ENCODE measurements at regions not wholly inside any gene's neighbourhood (a gene's known extent, or its start where the extent isn't known, plus 50 kb on each side); places are given as distances from the start of the nearest gene placed in this dataset.

DNA sequence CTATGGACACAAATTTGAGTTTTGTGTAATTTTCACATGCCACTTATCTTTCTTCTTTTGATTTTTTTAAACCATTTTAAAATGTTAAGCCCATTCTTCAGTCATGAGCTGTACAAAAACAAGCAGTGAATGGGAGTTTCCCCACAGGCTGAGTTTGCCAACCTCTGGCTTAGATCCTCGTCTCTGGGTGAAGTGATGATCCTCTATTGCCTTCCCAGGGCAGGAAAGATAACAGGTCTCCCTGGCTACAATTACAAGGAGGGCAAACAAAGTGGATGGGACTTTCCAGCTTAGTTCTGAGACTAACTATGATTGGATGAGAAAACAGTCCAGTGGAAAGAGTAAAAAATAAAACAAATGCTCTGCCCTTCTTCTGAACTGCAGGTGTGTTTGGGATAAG lies 203.7 kb downstream of the SPTSSA start:
- Mint-ChIP-seq H3K27me3 (peaks cover 6% of the 10 kb centered on the region), H3K4me3 (no peak overlapping the region), H3K27ac (no peak overlapping the region), H3K36me3 (ENCODE audit: low read depth) (no peaks in the 10 kb centered on the region), H3K9me3 (no peaks in the 10 kb centered on the region), H3K4me1 (ENCODE audit: low read depth) (no peaks in the 10 kb centered on the region)
- intact Hi-C loops (cut with micrococcal nuclease), result no loop called here

DNA sequence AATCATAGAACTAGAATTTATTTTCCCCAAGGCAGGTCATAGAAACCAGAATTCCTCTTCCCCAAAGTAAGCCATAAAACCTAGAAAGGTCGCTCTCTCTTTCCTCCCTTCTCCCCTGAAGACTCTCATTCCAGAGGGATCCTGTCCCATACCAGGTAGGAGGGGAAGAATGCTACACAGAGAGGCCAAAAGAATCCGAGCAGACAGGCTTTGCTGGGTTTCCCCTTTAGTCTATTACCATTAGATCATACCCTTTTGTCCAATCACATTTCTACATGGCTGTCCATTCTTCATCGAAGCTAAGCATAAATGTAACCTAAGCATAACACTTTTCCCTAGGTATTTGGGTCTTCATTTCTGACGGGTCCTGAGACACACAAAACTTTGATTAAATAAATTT lies 204.5 kb downstream of the SPTSSA start:
- H3K27me3 Mint-ChIP-seq, result peaks cover 6% of the 10 kb centered on the region
- no peak overlapping the region for H3K4me3 Mint-ChIP-seq
- no peaks in the 10 kb centered on the region for H3K4me1 Mint-ChIP-seq (ENCODE audit: low read depth)
- H3K9me3 Mint-ChIP-seq, result no peaks in the 10 kb centered on the region
- H3K36me3 Mint-ChIP-seq (ENCODE audit: low read depth), result no peaks in the 10 kb centered on the region
- H3K27ac Mint-ChIP-seq, result no peak overlapping the region
- intact Hi-C loops (cut with micrococcal nuclease), result no loop called here

DNA sequence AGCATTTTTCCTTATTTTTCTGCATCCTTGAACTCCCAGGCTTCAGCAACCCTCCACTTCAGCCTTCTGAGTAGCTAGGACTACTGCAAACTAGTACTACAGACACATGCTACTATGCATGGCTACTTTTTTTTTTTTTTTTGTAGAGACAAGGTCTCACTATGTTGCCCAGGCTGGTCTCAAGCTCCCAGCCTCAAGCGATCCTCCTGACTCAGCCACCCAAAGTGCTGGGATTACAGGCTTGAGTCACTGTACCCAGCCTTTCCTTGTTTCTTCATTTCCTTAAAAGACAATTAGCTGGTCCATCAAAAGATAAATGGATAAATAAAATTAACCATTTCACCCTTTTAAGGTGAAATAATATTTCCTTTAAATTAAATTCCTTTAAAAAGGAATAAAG lies 205.8 kb downstream of the SPTSSA start:
- no peak overlapping the region for H3K27ac Mint-ChIP-seq
- no peak overlapping the region for H3K4me3 Mint-ChIP-seq
- no peaks in the 10 kb centered on the region for H3K9me3 Mint-ChIP-seq
- peaks cover 4% of the 10 kb centered on the region for H3K27me3 Mint-ChIP-seq
- no peaks in the 10 kb centered on the region for H3K4me1 Mint-ChIP-seq (ENCODE audit: low read depth)
- no peaks in the 10 kb centered on the region for H3K36me3 Mint-ChIP-seq (ENCODE audit: low read depth)
- intact Hi-C loops (cut with micrococcal nuclease), result no loop called here

DNA sequence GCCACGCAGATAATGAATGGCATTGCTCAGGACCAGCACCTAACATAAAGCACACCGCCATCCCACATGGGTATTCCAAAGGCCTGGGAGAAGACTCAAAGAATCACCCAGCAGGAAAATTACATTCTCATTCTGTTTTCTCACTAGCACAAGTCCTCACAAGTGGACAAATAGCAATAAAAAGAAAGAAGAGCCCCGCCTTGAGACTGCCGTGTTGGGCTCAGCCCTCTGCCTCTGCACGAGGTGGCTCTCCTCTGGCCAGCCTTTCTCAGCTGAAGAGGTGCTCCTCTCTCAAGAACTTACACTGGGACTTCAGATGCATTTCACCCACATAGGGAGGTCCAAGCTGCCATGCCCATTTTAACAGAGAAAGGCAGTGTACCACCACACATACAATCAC lies 207.5 kb downstream of the SPTSSA start:
- H3K27ac Mint-ChIP-seq, result no peak overlapping the region
- H3K36me3 Mint-ChIP-seq (ENCODE audit: low read depth), result no peaks in the 10 kb centered on the region
- H3K4me1 Mint-ChIP-seq (ENCODE audit: low read depth), result no peaks in the 10 kb centered on the region
- H3K4me3 Mint-ChIP-seq, result no peak overlapping the region
- H3K27me3 Mint-ChIP-seq, result peaks cover 1% of the 10 kb centered on the region
- H3K9me3 Mint-ChIP-seq, result no peaks in the 10 kb centered on the region
- intact Hi-C loops (cut with micrococcal nuclease), result no loop called here

DNA sequence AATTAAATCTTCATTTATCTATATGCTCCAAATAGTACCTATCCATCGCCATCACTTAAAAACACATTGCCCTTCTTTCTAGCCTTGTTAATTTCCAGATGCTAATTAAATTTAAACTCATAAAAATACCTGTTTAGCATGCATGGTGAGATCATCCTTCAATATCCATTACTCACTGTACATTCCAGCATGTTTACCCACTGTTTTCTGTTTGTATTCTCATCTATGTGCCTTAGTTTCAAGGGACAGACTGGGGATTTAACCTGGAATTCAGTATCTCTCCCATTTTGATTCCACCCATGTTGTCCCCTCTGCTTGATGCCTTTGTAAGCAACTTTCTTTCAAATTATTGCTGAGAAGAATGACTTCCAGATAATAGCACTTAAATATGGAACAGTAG lies 208.0 kb downstream of the SPTSSA start:
- Mint-ChIP-seq H3K36me3 (ENCODE audit: low read depth) (no peaks in the 10 kb centered on the region), H3K27ac (no peak overlapping the region), H3K4me3 (no peak overlapping the region), H3K27me3 (no peaks in the 10 kb centered on the region), H3K4me1 (ENCODE audit: low read depth) (no peaks in the 10 kb centered on the region), H3K9me3 (no peaks in the 10 kb centered on the region)
- intact Hi-C loops (cut with micrococcal nuclease), result no loop called here

DNA sequence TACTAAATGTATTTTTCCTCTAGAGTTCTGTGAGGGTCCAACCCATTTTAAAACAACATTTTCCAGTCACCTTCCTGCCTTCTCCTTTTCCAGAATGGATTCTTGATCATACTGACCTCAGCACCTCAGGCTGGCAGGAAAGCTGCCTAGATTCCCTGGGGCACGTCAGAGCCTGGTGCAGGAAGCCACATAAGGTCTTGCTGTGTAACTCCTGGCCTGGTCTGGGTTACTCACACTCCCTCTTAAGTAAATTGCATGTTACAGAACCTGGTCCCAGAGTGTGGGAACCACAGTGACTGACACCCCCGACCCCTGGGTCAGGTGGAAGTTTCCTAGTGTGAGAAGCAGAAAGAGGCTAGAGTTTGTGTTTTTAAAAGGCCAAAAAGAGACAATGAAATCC lies 209.8 kb downstream of the SPTSSA start:
- Mint-ChIP-seq H3K27me3 (no peaks in the 10 kb centered on the region), H3K4me1 (ENCODE audit: low read depth) (no peaks in the 10 kb centered on the region), H3K36me3 (ENCODE audit: low read depth) (no peaks in the 10 kb centered on the region), H3K9me3 (no peaks in the 10 kb centered on the region), H3K4me3 (no peak overlapping the region), H3K27ac (no peak overlapping the region)
- intact Hi-C loops (cut with micrococcal nuclease), result no loop called here

DNA sequence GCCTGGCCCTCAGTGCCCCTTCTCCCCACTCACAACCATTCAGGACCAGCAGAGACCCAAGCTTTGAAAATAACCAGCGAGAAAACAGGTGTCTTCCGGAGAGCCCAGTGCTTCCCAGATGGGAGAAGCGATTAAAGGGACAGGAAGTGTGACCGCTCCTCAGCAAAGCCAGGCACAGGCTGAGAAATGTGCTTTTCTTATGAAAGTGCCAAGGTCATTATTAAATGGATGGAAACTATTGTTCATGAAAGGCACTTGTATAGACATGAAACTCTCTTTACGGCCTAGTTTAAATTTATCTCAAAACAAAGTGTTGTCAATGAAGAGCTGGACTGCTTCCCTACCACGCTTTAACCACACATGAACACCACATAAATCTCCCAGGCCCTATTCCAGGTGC lies 210.4 kb downstream of the SPTSSA start:
- no peaks in the 10 kb centered on the region for H3K36me3 Mint-ChIP-seq (ENCODE audit: low read depth)
- H3K27me3 Mint-ChIP-seq, result no peaks in the 10 kb centered on the region
- H3K4me1 Mint-ChIP-seq (ENCODE audit: low read depth), result no peaks in the 10 kb centered on the region
- intact Hi-C loops (cut with micrococcal nuclease), result no loop called here
- no peak overlapping the region for H3K4me3 Mint-ChIP-seq
- no peaks in the 10 kb centered on the region for H3K9me3 Mint-ChIP-seq
- H3K27ac Mint-ChIP-seq, result no peak overlapping the region

DNA sequence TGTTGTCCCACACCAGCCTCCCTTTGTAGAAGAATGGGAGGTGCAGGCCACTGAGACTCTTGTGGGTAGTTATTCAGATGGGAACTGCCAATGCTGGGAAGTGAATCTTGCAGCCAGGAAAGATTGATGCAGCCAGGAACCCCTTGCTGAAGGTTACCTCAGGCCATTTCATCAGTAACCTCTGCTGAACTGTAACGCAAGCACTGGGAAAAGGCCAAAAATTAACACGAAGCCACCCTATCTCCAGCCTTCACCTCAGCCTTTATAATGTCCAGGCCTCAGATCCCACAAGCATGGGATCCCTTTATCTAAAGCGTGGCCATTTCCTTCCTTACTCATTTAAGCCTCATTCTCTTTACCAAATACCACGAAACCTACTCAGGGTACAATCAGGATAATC lies 211.1 kb downstream of the SPTSSA start:
- H3K27me3 Mint-ChIP-seq, result no peaks in the 10 kb centered on the region
- intact Hi-C loops (cut with micrococcal nuclease), result no loop called here
- H3K36me3 Mint-ChIP-seq (ENCODE audit: low read depth), result no peaks in the 10 kb centered on the region
- no peak overlapping the region for H3K27ac Mint-ChIP-seq
- no peak overlapping the region for H3K4me3 Mint-ChIP-seq
- H3K4me1 Mint-ChIP-seq (ENCODE audit: low read depth), result no peaks in the 10 kb centered on the region
- H3K9me3 Mint-ChIP-seq, result no peaks in the 10 kb centered on the region

DNA sequence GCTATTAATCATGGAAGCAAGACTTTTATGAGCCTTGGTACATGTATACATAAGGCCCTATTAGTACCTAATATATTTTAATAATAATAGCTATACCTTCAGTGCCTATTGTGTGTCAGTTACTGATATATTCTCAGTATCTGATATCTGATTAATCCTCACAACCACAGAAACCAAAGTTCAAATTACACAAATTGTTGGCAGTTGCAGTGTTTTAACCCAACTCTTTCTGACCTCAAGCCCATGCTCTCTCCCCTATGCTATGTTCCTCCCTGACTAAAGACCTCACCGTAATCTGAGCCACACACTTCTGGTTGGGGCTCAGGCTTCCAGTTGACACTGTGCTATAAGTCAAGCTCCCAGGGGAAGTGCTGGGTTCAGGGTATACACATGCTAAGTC lies 214.4 kb downstream of the SPTSSA start:
- H3K27me3 Mint-ChIP-seq, result no peaks in the 10 kb centered on the region
- intact Hi-C loops (cut with micrococcal nuclease), result no loop called here
- H3K4me3 Mint-ChIP-seq, result no peak overlapping the region
- H3K9me3 Mint-ChIP-seq, result no peaks in the 10 kb centered on the region
- no peaks in the 10 kb centered on the region for H3K4me1 Mint-ChIP-seq (ENCODE audit: low read depth)
- H3K36me3 Mint-ChIP-seq (ENCODE audit: low read depth), result no peaks in the 10 kb centered on the region
- no peak overlapping the region for H3K27ac Mint-ChIP-seq

DNA sequence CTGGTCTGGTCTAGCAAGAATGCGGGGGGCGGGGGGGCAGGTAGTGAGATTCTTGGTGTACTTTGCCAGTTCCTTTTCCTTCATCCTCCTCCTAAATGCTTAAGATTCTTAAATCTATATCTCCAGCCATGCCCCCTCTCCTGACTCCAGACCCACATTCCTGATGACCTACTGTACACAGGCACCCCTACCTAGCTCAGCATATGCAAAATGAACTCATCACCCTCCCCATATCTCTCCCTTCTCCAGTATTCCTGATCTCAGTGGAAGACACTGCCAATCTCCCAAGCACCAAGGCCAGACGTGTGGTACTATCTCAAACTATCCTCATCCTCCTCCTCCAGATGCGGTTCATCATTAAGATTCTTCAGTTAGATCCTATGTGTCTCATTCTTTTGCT lies 215.8 kb downstream of the SPTSSA start:
- no peaks in the 10 kb centered on the region for H3K36me3 Mint-ChIP-seq (ENCODE audit: low read depth)
- no peaks in the 10 kb centered on the region for H3K4me1 Mint-ChIP-seq (ENCODE audit: low read depth)
- H3K27ac Mint-ChIP-seq, result no peak overlapping the region
- H3K4me3 Mint-ChIP-seq, result no peak overlapping the region
- no peaks in the 10 kb centered on the region for H3K9me3 Mint-ChIP-seq
- intact Hi-C loops (cut with micrococcal nuclease), result no loop called here
- peaks cover 2% of the 10 kb centered on the region for H3K27me3 Mint-ChIP-seq

DNA sequence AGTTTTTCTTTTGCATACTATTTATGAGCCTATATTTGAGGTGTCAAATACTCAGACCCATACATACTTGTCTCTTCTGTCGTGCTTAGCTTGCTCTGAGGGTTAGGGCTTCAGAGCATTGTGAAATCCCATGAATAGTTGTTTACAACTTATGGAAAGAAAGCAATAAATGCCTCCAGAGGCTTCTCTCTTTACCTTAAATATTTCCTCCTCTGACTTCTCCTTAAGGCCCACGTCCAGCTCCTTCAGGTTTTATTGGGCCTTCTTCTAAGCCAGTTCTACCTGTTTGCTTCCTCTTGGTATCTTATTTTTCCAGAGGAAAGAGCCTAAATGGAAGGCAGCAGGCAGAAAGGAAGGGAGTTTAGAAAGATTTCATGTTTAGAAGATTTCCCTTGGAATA lies 218.6 kb downstream of the SPTSSA start:
- intact Hi-C loops (cut with micrococcal nuclease), result no loop called here
- no peaks in the 10 kb centered on the region for H3K9me3 Mint-ChIP-seq

DNA sequence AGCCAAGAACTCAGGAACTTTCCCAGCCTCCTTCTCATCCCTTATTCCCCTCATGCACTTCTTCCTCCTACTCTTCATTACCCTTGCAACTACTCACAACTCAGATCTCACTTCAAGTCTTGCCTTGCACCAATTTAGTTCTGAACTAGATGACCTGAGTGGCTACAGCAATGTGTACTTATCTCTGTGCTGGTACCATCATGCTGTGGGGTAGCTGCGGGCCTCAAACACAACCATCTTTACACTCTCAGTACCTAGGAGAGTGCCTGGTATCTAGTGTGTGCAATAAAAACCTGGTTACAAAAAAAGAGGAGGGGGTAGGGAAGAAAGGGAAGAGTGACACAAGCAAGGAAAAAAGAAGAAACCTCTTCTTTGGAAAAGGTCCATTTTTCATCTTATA lies 219.0 kb downstream of the SPTSSA start:
- peaks cover 2% of the 10 kb centered on the region for H3K27me3 Mint-ChIP-seq
- H3K4me3 Mint-ChIP-seq, result no peak overlapping the region
- H3K4me1 Mint-ChIP-seq (ENCODE audit: low read depth), result no peaks in the 10 kb centered on the region
- no peaks in the 10 kb centered on the region for H3K36me3 Mint-ChIP-seq (ENCODE audit: low read depth)
- H3K9me3 Mint-ChIP-seq, result no peaks in the 10 kb centered on the region
- intact Hi-C loops (cut with micrococcal nuclease), result no loop called here
- no peak overlapping the region for H3K27ac Mint-ChIP-seq

More for the DNA sequence above, 218.6 kb downstream of the SPTSSA start:
- H3K36me3 Mint-ChIP-seq (ENCODE audit: low read depth), result no peaks in the 10 kb centered on the region
- no peak overlapping the region for H3K4me3 Mint-ChIP-seq
- no peak overlapping the region for H3K27ac Mint-ChIP-seq
- peaks cover 2% of the 10 kb centered on the region for H3K27me3 Mint-ChIP-seq
- no peaks in the 10 kb centered on the region for H3K4me1 Mint-ChIP-seq (ENCODE audit: low read depth)

DNA sequence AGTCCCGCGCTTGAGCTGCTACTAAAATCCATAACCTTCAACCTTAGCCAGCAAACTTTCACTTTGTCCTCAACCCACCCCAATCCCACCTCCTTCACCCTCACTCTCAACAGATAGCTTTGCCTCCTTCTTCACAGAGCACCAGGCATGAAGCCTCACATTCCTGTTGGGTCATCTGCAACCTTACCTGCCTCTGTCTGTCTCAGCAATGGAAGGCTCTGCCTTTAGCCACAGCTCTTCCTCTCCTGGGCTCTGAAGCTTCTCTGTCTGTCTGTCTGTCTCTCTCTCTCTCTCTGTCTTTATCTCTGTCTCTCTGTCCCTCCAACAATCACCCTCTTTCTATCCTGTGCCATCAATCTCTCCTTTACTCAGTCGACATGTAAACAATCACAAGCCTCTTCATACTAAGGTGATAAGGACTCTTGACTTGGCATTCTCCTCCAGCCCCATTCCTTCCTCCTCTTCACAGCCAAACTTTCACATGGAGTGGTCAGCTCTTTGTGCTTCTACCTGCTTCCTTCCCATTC lies 220.8 kb downstream of the SPTSSA start:
- Mint-ChIP-seq H3K27me3 (peaks cover 2% of the 10 kb centered on the region), H3K4me1 (ENCODE audit: low read depth) (no peaks in the 10 kb centered on the region), H3K4me3 (no peak overlapping the region), H3K9me3 (no peaks in the 10 kb centered on the region), H3K36me3 (ENCODE audit: low read depth) (no peaks in the 10 kb centered on the region), H3K27ac (no peak overlapping the region)
- intact Hi-C loops (cut with micrococcal nuclease), result no loop called here

DNA sequence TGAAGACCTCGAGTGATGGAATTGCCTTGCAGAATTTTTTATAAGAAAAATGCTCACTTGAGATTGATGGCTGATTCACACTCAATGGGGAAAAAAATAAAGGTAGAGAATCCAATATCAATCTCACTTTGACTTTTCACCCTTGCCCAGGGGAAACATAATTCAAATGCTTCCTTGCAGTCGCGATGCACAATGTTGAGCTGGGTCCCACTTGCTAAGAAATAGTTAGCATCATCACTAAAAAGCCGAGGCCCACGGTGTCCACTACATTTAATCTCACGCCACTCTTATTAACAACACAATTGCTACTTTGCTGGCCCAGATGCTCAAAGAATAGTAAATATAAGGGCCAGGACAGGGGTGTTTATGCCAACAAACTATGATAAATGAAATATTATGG lies 223.4 kb downstream of the SPTSSA start:
- intact Hi-C loops (cut with micrococcal nuclease), result loop anchor here (10.0 kb wide), 1 partner anchor 1664 kb away; no protein-coding TSS in a partner anchor
- H3K9me3 Mint-ChIP-seq, result no peaks in the 10 kb centered on the region
- no peaks in the 10 kb centered on the region for H3K4me1 Mint-ChIP-seq (ENCODE audit: low read depth)
- peaks cover 4% of the 10 kb centered on the region for H3K27me3 Mint-ChIP-seq
- H3K27ac Mint-ChIP-seq, result no peak overlapping the region
- no peaks in the 10 kb centered on the region for H3K36me3 Mint-ChIP-seq (ENCODE audit: low read depth)
- H3K4me3 Mint-ChIP-seq, result no peak overlapping the region

DNA sequence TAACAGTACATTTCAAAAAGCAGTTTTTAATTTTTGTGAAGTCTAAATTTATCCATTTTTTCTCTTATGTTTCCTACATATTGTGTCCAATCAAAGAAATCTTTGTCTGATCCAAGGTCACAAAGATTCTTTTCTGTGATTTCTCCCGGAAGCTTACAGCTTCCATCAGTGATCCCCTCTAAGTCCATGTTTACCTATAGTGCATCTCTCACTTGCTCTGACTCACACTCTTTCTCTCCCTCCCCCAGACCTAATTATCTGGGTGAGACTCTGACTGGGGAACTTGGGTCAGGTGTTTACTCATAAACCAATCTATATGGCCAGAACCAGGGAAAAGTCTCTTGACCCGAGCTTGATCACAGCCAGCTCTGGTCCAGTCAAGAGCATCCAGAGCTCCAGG lies 224.4 kb downstream of the SPTSSA start:
- H3K36me3 Mint-ChIP-seq (ENCODE audit: low read depth), result no peaks in the 10 kb centered on the region
- no peaks in the 10 kb centered on the region for H3K9me3 Mint-ChIP-seq
- no peak overlapping the region for H3K4me3 Mint-ChIP-seq
- no peak overlapping the region for H3K27ac Mint-ChIP-seq
- no peaks in the 10 kb centered on the region for H3K4me1 Mint-ChIP-seq (ENCODE audit: low read depth)
- intact Hi-C loops (cut with micrococcal nuclease), result loop anchor here (10.0 kb wide), 1 partner anchor 1663 kb away; no protein-coding TSS in a partner anchor
- peaks cover 4% of the 10 kb centered on the region for H3K27me3 Mint-ChIP-seq

All from dendritic cell treated with granulocyte-macrophage colony-stimulating factor and Interleukin-4, amounts not matched to agents 40 ng/mL and 50 ng/mL, for 4 days (primary cell).